HG02870 (cell line): ENCODE measurements at regions not wholly inside any gene's neighbourhood (a gene's known extent, or its start where the extent isn't known, plus 50 kb on each side); places are given as distances from the start of the nearest gene placed in this dataset.

Source experiments
- ATAC-seq: cut with Tn5 transposase; IDR thresholded peaks from one replicate; pipeline ENCODE4 v1.9.1; 2021; ENCODE audit warnings: mild to moderate bottlenecking, moderate library complexity; ENCODE audit not compliant: unreplicated experiment

DNA sequence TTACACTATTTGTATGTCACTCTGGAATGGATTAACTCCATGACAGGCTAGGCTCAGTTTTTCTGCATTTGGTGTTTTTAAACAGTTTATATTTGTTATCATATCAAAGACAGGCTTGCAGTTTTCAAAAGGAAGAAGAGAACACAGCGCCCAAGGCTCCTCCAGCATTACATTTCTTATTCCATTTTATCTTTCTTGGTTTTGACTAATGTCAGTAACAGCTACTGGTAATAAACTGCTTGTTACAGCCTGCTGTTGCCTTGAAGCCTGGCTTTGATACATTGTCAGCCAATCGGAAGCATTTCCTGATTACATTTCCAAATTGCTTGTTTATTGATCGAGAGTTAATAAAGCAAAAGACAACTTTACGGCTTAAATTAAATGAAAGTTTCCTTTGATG, 166.0 kb upstream of the MDFIC start:
- ATAC-seq: no peak

DNA sequence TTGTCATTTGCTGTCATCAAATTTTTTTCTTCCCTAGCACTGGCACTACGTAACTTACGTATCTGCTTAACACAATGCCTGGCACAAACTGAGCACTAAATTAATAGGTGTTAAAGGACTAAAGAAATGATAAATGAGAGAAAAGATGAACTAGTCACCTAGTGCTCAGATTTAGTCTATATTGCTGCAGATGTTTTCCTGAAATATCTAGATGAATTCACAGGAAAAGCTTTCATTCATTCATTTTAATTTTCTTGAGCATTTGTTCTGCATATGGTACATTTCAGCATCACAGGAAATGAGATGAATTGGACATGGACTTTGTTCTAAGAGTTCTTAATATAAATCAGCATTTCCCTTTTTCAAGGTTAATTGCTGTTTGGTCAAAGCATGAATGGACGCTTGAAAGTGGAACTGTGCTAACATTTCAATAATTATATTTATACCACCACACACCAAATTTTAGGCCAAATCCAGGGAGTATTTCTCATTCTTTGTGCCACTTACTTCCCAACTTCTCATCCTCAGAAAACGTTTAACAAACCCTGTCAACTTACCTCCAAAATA, 163.2 kb upstream of the MDFIC start:
- no peak for ATAC-seq

GRCh38 chr7:114759347-114760062, 162.4 kb upstream of the MDFIC start:
- ATAC-seq: no peak

DNA sequence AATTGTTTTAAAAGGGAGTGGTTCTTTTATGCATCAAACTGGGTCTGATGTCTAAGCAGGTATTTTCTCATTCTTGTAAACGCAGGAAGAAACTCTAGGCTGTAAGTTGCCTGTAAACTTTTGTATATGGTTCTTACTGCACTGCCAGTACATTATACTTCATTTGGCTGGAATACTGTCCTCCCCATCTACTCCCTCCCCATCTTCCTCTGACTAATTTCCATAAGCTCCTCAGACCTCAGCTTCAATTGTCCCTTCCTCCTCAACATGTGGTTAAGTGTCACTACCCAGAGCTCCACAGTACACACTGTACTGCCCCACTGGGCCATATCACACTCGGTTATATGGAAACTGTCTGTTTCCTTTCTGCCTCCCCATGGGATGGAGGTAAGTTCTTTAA, 161.4 kb upstream of the MDFIC start:
- ATAC-seq: no peak

DNA sequence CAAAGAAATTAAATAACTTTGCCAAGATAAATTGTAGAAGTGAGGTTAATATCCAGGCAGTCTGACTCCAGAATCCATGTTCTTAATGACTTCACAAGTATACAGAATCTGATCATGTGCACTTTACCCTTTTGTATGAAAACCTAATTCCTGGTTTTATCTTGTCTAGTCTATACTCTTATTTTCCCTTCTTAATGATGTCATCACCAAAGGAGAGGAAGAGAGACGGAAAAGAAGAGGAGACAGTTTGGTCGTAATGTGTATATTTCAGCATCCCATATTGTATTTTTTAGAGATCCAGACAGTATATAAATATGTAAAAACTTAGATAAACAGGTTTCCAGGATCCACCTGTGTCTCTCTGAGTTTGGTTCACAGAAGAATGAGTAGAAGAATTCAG, 159.9 kb upstream of the MDFIC start:
- no peak for ATAC-seq

- no peak for ATAC-seq
Observed at GRCh38 chr7:114765331-114766040, 156.4 kb upstream of the MDFIC start.

DNA sequence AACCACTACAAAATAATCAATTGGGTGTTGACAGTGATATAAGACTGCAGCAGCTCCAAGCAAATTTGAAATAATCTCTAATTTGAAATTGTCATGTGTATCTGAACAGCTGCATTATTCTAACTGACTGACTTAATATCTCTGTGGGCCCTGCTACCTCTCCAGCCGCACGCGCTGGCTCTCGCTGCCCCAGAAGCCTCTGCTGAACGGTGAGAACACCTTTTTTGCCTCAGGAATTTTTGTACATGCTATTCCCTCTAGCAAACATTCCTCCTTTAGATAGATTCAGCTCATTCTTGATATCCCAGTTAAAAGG, 155.9 kb upstream of the MDFIC start:
- ATAC-seq: no peak

DNA sequence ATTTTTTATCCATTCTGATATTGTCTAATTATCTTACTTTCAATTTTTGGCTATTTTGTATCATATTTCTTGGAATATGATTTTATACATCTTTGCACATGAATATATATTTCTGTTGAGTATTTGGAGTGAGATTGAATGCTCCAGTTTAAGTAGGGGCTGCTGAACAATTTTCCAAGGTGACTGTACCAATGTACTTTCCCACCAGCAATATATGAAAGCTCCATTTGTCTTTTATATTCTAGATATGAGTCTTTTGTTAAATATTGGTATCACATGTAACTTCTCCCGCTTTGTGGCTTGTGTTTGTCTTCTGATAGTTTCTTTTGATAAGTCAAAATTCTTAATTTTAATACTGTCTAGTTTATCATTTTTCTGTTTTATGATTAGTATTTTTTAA, 144.6 kb upstream of the MDFIC start:
- no peak for ATAC-seq

DNA sequence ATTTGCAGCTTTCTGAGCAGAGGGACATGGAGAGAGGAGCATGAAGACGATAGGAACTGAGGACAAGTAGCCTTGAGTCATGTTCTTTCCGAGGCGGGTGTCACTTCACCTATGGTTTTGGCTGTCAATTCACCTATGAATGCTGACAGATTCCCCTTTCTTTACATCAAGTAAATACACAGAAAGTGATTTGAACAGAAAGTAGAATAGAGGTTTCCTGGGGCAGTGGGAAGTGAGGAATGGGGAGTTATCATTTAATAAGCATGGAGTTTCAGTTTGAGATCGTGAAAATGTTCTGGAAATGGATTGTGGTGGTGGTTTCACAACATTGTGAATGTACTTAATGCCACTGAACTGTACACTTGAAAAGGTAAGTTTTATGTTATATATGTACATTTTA, 138.4 kb upstream of the MDFIC start:
- ATAC-seq: no peak

DNA sequence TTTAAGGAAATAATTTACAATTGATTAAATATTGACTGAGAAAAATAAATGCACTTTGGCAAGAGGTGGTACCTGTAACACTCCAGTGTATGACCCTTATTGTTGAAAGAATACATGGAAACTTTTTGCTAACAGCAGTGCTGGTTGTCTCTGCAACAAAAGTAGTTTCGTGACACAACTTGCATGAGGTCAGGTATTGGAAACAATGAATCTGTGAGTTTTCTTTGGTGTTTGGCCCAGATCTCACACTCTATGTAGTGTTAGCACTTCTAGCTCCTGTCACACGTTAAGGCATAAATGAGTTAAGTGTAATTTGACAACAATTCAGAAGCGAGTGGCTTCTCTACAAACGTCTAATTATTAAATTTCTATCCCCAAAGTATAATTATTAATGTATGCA, 137.7 kb upstream of the MDFIC start:
- ATAC-seq: no peak

GRCh38 chr7:114784746-114785145, 137.1 kb upstream of the MDFIC start:
- no peak for ATAC-seq

- ATAC-seq: no peak
Observed at GRCh38 chr7:114785496-114785895, 136.4 kb upstream of the MDFIC start.

DNA sequence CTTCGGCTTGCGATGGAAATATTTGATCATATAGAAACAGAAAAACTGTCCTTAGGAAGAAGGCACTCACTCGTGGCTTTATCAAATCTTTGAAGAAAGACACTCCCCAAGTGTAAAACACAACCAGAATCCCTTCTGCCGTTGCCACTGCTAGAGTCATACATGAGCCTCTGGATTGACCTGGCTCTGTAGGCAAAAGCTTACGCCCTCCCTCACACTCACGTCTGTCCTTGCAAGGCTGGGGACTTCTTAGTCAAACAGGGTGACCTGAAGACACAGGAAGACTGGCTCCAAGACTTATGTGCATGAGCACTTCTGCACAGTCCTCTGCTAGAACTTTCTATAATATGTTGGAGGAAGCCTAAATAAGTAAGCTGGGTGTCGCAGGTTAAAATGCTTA, 135.4 kb upstream of the MDFIC start:
- no peak for ATAC-seq

DNA sequence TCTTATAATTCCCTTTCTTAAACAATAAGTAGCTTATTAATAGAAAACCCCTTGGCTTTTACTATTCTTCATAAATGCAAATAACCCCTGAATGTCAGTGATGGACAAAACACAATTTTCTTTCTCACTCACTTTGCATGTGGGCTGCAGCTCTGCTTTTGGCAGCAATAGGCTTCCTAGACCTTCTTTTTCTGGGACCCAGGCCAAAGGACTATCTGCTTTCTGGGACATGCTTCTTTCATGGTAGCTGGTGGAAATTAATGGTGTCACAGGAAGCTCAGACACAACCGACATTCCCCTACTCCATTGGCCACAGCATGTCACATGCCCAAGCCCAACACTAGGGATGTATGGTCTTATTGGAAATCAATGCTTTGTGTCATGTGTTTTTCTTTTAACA, 134.3 kb upstream of the MDFIC start:
- ATAC-seq: no peak

- ATAC-seq: no peak
Observed at GRCh38 chr7:114788706-114789105, 133.2 kb upstream of the MDFIC start.

GRCh38 chr7:114789161-114789560, 132.7 kb upstream of the MDFIC start:
- ATAC-seq: no peak

DNA sequence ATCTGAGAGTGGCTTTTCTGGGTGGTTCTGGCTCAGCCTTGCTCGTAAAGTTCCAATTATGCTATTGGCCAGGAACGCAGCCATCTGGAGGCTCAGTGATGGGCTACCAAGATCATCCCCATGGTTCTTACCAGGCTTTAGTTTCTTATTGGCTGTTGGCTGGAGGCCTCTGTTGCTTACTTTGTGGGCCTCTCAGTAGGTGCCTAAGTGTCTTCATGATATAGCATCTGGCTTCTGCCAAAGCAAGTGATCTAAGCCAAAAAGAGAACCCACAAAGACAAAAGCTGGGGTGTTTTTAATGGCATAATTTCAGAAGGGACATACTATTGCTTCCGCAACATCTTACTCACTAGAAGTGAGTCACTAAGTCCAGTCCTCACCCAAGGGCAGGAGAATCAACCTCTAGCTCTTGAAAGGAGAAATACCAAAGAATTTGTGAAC, 132.0 kb upstream of the MDFIC start:
- ATAC-seq: no peak

DNA sequence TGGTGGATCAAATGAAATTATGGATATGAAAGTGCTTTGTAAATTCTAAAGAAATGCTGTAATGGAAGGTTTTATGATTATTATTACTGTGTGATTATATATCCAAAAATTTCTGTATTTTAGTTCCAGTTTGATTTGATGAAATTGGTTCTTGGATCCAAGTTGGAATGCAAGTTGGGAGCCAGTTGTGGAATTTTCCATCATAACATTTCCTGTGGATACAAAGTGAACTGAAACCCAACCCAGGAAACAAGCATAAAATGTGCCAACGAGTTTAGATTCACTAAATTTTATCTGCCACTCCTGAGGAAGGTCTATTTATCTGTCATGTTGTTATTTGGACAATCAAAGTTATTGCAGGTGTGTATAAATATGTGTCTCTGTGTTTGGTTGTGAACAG, 131.4 kb upstream of the MDFIC start:
- ATAC-seq: no peak

GRCh38 chr7:114791771-114792170, 130.1 kb upstream of the MDFIC start:
- ATAC-seq: no peak

- ATAC-seq: no peak
Observed at GRCh38 chr7:114793155-114793845, 128.6 kb upstream of the MDFIC start.

GRCh38 chr7:114795475-114795874, 126.4 kb upstream of the MDFIC start:
- ATAC-seq: no peak

- ATAC-seq: no peak
Observed at GRCh38 chr7:114799628-114800028, 122.3 kb upstream of the MDFIC start.
